HepG2 (cell line): ENCODE measurements at regions not wholly inside any gene's neighbourhood (a gene's known extent, or its start where the extent isn't known, plus 50 kb on each side); places are given as distances from the start of the nearest gene placed in this dataset.
"Not testable (repeated sequence)": the region's sequence is repeated elsewhere in the genome, so short reads cannot be mapped to it uniquely, and the experiment has no call there.

Experiments used
- ATAC-seq: fragments of 200-7000 bp; cut with Tn5 transposase; 3 replicates; pipeline ENCODE4 v1.9.1; 2020; ENCODE audit warnings: mild to moderate bottlenecking, moderate library complexity
- BruUV-seq: library from RNA; stranded (reverse); fragments of 400-500 nt; replicated peaks from 2 replicates; lab custom pipeline; 2021; lab: Mats Ljungman, UMichigan
- CTCF ChIA-PET: fragments of 300-600 bp; formaldehyde crosslinking; extraction: SDS; loops from one replicate; lab custom pipeline; 2021; ENCODE audit warnings: low total read pairs, inconsistent platforms, low intra/inter-chr PET ratio; lab: Yijun Ruan, JAX
- POLR2A ChIA-PET: fragments of 350-600 bp; sonication (Branson Sonifier 250); formaldehyde crosslinking; loops from one replicate; lab custom pipeline; 2020; ENCODE audit warnings: antibody characterized with exemption, inconsistent platforms; lab: Yijun Ruan, JAX
- DNase-seq: peaks from one replicate; pipeline ENCODE4 v3.0.0-alpha.2; 2015; ENCODE audit warnings: low spot score
- FAIRE-seq: peaks from 3 replicates; lab custom pipeline; 2011; peaks lifted over from hg19 to GRCh38; lab: Jason Lieb, UNC
- H2AFZ ChIP-seq: one replicate; pipeline ENCODE4 v1.6.1; 2011; ENCODE audit warnings: low read length, inconsistent platforms
- H3K27ac ChIP-seq: fragments of 300-600 bp; 3 replicates; pipeline ENCODE4 v1.8.0; 2011; ENCODE audit warnings: mixed run types, mild to moderate bottlenecking, mixed read lengths, low read length, inconsistent platforms; ENCODE audit not compliant: insufficient read depth; ENCODE audit errors: extremely low read length
- H3K27me3 ChIP-seq, 2 experiments: fragments of 200-600 bp in 1 of 2; 2 replicates in 1 of 2; 3 replicates in 1 of 2; pipeline versions ENCODE4 v1.6.0 to v1.8.0; 2011; ENCODE audit warnings: low read length in 2 of 2, mild to moderate bottlenecking in 2 of 2, moderate library complexity in 2 of 2, inconsistent platforms in 1 of 2; ENCODE audit not compliant: insufficient read depth in 2 of 2, control insufficient read depth in 1 of 2
- H3K36me3 ChIP-seq, 2 experiments: fragments of 200-600 bp in 1 of 2; replicated peaks in 1 of 2; 2 replicates in 1 of 2; 3 replicates in 1 of 2; pipeline versions ENCODE4 v1.5.1 to v1.8.0; 2011; ENCODE audit warnings: low read length in 2 of 2, inconsistent platforms in 1 of 2; ENCODE audit not compliant: insufficient read depth in 2 of 2, control insufficient read depth in 1 of 2
- H3K4me1 ChIP-seq: 2 replicates; pipeline ENCODE4 v1.5.1; 2012; ENCODE audit warnings: low read length, inconsistent platforms; ENCODE audit not compliant: insufficient read depth
- H3K4me2 ChIP-seq: 2 replicates; pipeline ENCODE4 v1.6.0; 2011; ENCODE audit warnings: low read depth, low read length, inconsistent platforms
- H3K4me3 ChIP-seq, 3 experiments: fragments of 200-600 bp in 1 of 3; sonication (generic), shearing (Covaris generic) in 1 of 3; replicated peaks in 1 of 3; 2 replicates each; pipeline ENCODE4 v1.5.1; 2011 to 2016; ENCODE audit warnings: low read length in 3 of 3, inconsistent platforms in 2 of 3, low read depth in 2 of 3, mild to moderate bottlenecking in 2 of 3, control low read depth in 1 of 3, mixed read lengths in 1 of 3; ENCODE audit not compliant: insufficient read depth in 1 of 3
- H3K79me2 ChIP-seq: one replicate; pipeline ENCODE4 v1.6.1; 2011; ENCODE audit warnings: low read length, inconsistent platforms; ENCODE audit not compliant: insufficient read depth
- H3K9ac ChIP-seq: 2 replicates; pipeline ENCODE4 v1.6.0; 2011; ENCODE audit warnings: mild to moderate bottlenecking, low read depth, low read length, inconsistent platforms; ENCODE audit not compliant: insufficient read depth
- H3K9me3 ChIP-seq: 2 replicates; pipeline ENCODE4 v1.5.1; 2012; ENCODE audit warnings: mild to moderate bottlenecking, low read length
- H4K20me1 ChIP-seq: 2 replicates; pipeline ENCODE4 v1.6.0; 2011; ENCODE audit warnings: inconsistent platforms, mild to moderate bottlenecking, low read length, moderate library complexity; ENCODE audit not compliant: insufficient read depth
- AKAP8 ChIP-seq: sonication (generic); formaldehyde crosslinking; IDR thresholded peaks from 2 replicates; pipeline ENCODE4 v1.5.1; 2020; ENCODE audit warnings: mild to moderate bottlenecking, missing genetic modification reagents
- CEBPG ChIP-seq: IDR thresholded peaks from 2 replicates; pipeline ENCODE4 v1.6.1; 2016
- ELF1 ChIP-seq: sonication (generic); formaldehyde crosslinking; IDR thresholded peaks from 2 replicates; pipeline ENCODE4 v1.4.0; 2020; ENCODE audit warnings: missing genetic modification reagents
- KLF11 ChIP-seq: IDR thresholded peaks from 2 replicates; pipeline ENCODE4 v1.6.1; 2016; ENCODE audit warnings: missing compliant biosample characterization
- NFIC ChIP-seq: IDR thresholded peaks from 2 replicates; pipeline ENCODE4 v1.6.1; 2012; ENCODE audit warnings: mild to moderate bottlenecking, low read length, inconsistent platforms
- SIX4 ChIP-seq: sonication (generic); formaldehyde crosslinking; IDR thresholded peaks from 2 replicates; pipeline ENCODE4 v1.4.0; 2020; ENCODE audit warnings: missing genetic modification reagents
- SNAI1 ChIP-seq: sonication (generic); formaldehyde crosslinking; IDR thresholded peaks from 2 replicates; pipeline ENCODE4 v1.5.0; 2020; ENCODE audit warnings: mild to moderate bottlenecking, missing genetic modification reagents, borderline replicate concordance
- SP2 ChIP-seq: sonication (generic); formaldehyde crosslinking; IDR thresholded peaks from 2 replicates; pipeline ENCODE4 v1.5.1; 2020; ENCODE audit warnings: mild to moderate bottlenecking, missing genetic modification reagents
- TAF15 ChIP-seq: fragments of 200-400 bp; formaldehyde crosslinking; IDR thresholded peaks from one replicate; pipeline ENCODE4 v1.6.1; 2018; ENCODE audit warnings: mild to moderate bottlenecking, low read depth, low read length; ENCODE audit not compliant: poor library complexity, severe bottlenecking
- ZFY ChIP-seq: sonication (generic); formaldehyde crosslinking; IDR thresholded peaks from 2 replicates; pipeline ENCODE4 v1.4.0; 2020; ENCODE audit warnings: missing genetic modification reagents
- ZNF10 ChIP-seq: sonication (generic); formaldehyde crosslinking; IDR thresholded peaks from 2 replicates; pipeline ENCODE4 v1.4.0; 2020; ENCODE audit warnings: mild to moderate bottlenecking, low read depth, missing genetic modification reagents, borderline replicate concordance
- ZNF34 ChIP-seq: sonication (generic); formaldehyde crosslinking; IDR thresholded peaks from 2 replicates; pipeline ENCODE4 v1.4.0; 2020; ENCODE audit warnings: mild to moderate bottlenecking, missing genetic modification reagents, borderline replicate concordance
- ZNF616 ChIP-seq: sonication (generic); formaldehyde crosslinking; IDR thresholded peaks from 2 replicates; pipeline ENCODE4 v1.5.0; 2020; ENCODE audit warnings: low read depth, mild to moderate bottlenecking, missing genetic modification reagents
- ZNF678 ChIP-seq: sonication (generic); formaldehyde crosslinking; IDR thresholded peaks from 2 replicates; pipeline ENCODE4 v1.4.0; 2020; ENCODE audit warnings: mild to moderate bottlenecking, missing genetic modification reagents
- ZNF83 ChIP-seq: sonication (generic); formaldehyde crosslinking; IDR thresholded peaks from 2 replicates; pipeline ENCODE4 v1.4.0; 2020; ENCODE audit warnings: missing genetic modification reagents, mild to moderate bottlenecking, borderline replicate concordance
- WGBS: methylation state at CpG from one replicate; pipeline ENCODE4 v1.1.6; 2017; ENCODE audit warnings: low lambda C conversion rate; 5-methylcytosine and 5-hydroxymethylcytosine counted together
- in situ Hi-C: cut with HindIII; loops from 2 replicates; pipeline ENCODE4 v1.10.0; 2017; ENCODE audit warnings: low pct_unique_long_range_greater_than_20kb; ENCODE audit not compliant: extremely low pct_ligation_motif_present
- intact Hi-C: fragments of 100-400 bp; cut with micrococcal nuclease; formaldehyde crosslinking; loops from one replicate; pipeline ENCODE4 v1.10.0; 2022; ENCODE audit not compliant: unreplicated experiment
- TF ChIP-seq, protein P1 (sequence below): sonication (generic); formaldehyde crosslinking; IDR thresholded peaks from 2 replicates; pipeline ENCODE4 v1.4.0; 2020; ENCODE audit warnings: missing genetic modification reagents
- TF ChIP-seq, protein P2 (sequence below): sonication (generic); formaldehyde crosslinking; IDR thresholded peaks from 2 replicates; pipeline ENCODE4 v1.8.1; 2023; ENCODE audit warnings: missing genetic modification reagents, inconsistent platforms, borderline replicate concordance

- no TSS peak for BruUV-seq
- H3K4me1 ChIP-seq: no peaks in the 10 kb centered on the region
- no peaks in the 10 kb centered on the region for H3K79me2 ChIP-seq
- H4K20me1 ChIP-seq: no peaks in the 10 kb centered on the region
- H3K9ac ChIP-seq: no peak overlapping the region
- intact Hi-C loops (no loop called here), in situ Hi-C loops (no loop called here)
- CTCF ChIA-PET: no interaction called here
- DNase-seq: no peak
- TF ChIP-seq ZFY (CRISPR knock-in tag): no peak
- TF ChIP-seq ZNF34 (CRISPR knock-in tag): no peak
- no peak for TF ChIP-seq NFIC
- TF ChIP-seq, protein P1, sequence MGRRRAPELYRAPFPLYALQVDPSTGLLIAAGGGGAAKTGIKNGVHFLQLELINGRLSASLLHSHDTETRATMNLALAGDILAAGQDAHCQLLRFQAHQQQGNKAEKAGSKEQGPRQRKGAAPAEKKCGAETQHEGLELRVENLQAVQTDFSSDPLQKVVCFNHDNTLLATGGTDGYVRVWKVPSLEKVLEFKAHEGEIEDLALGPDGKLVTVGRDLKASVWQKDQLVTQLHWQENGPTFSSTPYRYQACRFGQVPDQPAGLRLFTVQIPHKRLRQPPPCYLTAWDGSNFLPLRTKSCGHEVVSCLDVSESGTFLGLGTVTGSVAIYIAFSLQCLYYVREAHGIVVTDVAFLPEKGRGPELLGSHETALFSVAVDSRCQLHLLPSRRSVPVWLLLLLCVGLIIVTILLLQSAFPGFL: no peak
- TF ChIP-seq ZNF678 (CRISPR knock-in tag): no peak
- TF ChIP-seq SP2: no peak
- TF ChIP-seq ZNF10 (CRISPR knock-in tag): no peak
- no peak for TF ChIP-seq ZNF83 (CRISPR knock-in tag)
- TF ChIP-seq ZNF616 (CRISPR knock-in tag): no peak
- TF ChIP-seq KLF11: no peak
- no peak for TF ChIP-seq ELF1 (CRISPR knock-in tag)
- no peak for TF ChIP-seq TAF15
- no peak for TF ChIP-seq SNAI1 (CRISPR knock-in tag)
- no peak for TF ChIP-seq CEBPG
- no peak for TF ChIP-seq AKAP8 (CRISPR knock-in tag)
- TF ChIP-seq SIX4 (CRISPR knock-in tag): no peak
- TF ChIP-seq, protein P2, sequence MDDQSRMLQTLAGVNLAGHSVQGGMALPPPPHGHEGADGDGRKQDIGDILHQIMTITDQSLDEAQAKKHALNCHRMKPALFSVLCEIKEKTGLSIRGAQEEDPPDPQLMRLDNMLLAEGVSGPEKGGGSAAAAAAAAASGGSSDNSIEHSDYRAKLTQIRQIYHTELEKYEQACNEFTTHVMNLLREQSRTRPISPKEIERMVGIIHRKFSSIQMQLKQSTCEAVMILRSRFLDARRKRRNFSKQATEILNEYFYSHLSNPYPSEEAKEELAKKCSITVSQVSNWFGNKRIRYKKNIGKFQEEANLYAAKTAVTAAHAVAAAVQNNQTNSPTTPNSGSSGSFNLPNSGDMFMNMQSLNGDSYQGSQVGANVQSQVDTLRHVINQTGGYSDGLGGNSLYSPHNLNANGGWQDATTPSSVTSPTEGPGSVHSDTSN (CRISPR knock-in tag): no peak
- H3K36me3 ChIP-seq: no peaks in the 10 kb centered on the region
- H3K4me3 ChIP-seq: no peak overlapping the region
- H3K9me3 ChIP-seq: peaks cover 11% of the 10 kb centered on the region; the same call in 1 of the 2 replicates
- no peak overlapping the region for H3K27ac ChIP-seq
- no peak overlapping the region for H3K4me2 ChIP-seq
- no peak for ATAC-seq
- no peak for FAIRE-seq
- no peak overlapping the region for H2AFZ ChIP-seq
- no peaks in the 10 kb centered on the region for H3K27me3 ChIP-seq
- POLR2A ChIA-PET: no interaction called here
- WGBS: 0% methylated on average over 1 of the region's 1 CpG
Observed at GRCh38 chr4:164601653-164602052, 152.3 kb upstream of the SMIM31 start.

- in situ Hi-C loops, CTCF ChIA-PET, H3K27me3 ChIP-seq, ATAC-seq, H3K4me1 ChIP-seq, H3K79me2 ChIP-seq, BruUV-seq, FAIRE-seq, H3K4me3 ChIP-seq, H3K36me3 ChIP-seq, H2AFZ ChIP-seq, intact Hi-C loops, DNase-seq, H3K9ac ChIP-seq, H3K27ac ChIP-seq, H4K20me1 ChIP-seq, POLR2A ChIA-PET, H3K4me2 ChIP-seq: not testable (repeated sequence)
- WGBS: 30% methylated on average over 6 of the region's 6 CpGs
- H3K9me3 ChIP-seq: peaks cover 11% of the 10 kb centered on the region; the same call in 1 of the 2 replicates
Observed at GRCh38 chr4:164605791-164606190, 148.1 kb upstream of the SMIM31 start.
